HEK293 (cell line): ENCODE measurements at regions not wholly inside any gene's neighbourhood (a gene's known extent, or its start where the extent isn't known, plus 50 kb on each side); places are given as distances from the start of the nearest gene placed in this dataset.

Experiments used
- HOXA7 ChIP-seq: sonication (generic); formaldehyde crosslinking; IDR thresholded peaks from 2 replicates; pipeline ENCODE4 v1.8.1; 2022; ENCODE audit warnings: missing genetic modification reagents, borderline replicate concordance
- IKZF3 ChIP-seq: fragments of 450-650 bp; IDR thresholded peaks from 2 replicates; pipeline ENCODE4 v1.5.0; 2018; ENCODE audit warnings: missing biosample characterization, mild to moderate bottlenecking, missing genetic modification characterization, moderate library complexity
- REPIN1 ChIP-seq: fragments of 450-650 bp; formaldehyde crosslinking; IDR thresholded peaks from 2 replicates; pipeline ENCODE4 v1.5.1; 2017; ENCODE audit warnings: missing biosample characterization, missing genetic modification characterization, low read depth
- SP2 ChIP-seq: fragments of 450-650 bp; formaldehyde crosslinking; IDR thresholded peaks from 2 replicates; pipeline ENCODE4 v1.5.1; 2016; ENCODE audit warnings: missing biosample characterization, missing genetic modification characterization
- ZBTB8A ChIP-seq: fragments of 450-650 bp; formaldehyde crosslinking; IDR thresholded peaks from 2 replicates; pipeline ENCODE4 v1.5.1; 2016; ENCODE audit warnings: missing biosample characterization, missing genetic modification characterization
- ZNF214 ChIP-seq: fragments of 450-650 bp; formaldehyde crosslinking; IDR thresholded peaks from 2 replicates; pipeline ENCODE4 v1.5.1; 2017; ENCODE audit warnings: missing biosample characterization, mild to moderate bottlenecking, missing genetic modification characterization, borderline replicate concordance
- ZNF239 ChIP-seq: fragments of 450-650 bp; formaldehyde crosslinking; IDR thresholded peaks from 2 replicates; pipeline ENCODE4 v1.5.1; 2016; ENCODE audit warnings: missing biosample characterization, missing genetic modification characterization
- ZNF416 ChIP-seq: fragments of 450-650 bp; formaldehyde crosslinking; IDR thresholded peaks from 2 replicates; pipeline ENCODE4 v1.5.1; 2016; ENCODE audit warnings: missing biosample characterization, missing genetic modification characterization
- ZNF585B ChIP-seq: fragments of 450-650 bp; formaldehyde crosslinking; IDR thresholded peaks from 2 replicates; pipeline ENCODE4 v1.5.1; 2016; ENCODE audit warnings: missing biosample characterization, missing genetic modification characterization
- ZNF610 ChIP-seq: fragments of 450-650 bp; formaldehyde crosslinking; IDR thresholded peaks from 2 replicates; pipeline ENCODE4 v1.5.1; 2016; ENCODE audit warnings: missing biosample characterization, missing genetic modification characterization, borderline replicate concordance
- TF ChIP-seq, protein P1 (sequence below): fragments of 450-650 bp; formaldehyde crosslinking; IDR thresholded peaks from 2 replicates; pipeline ENCODE4 v1.5.1; 2016; ENCODE audit warnings: missing biosample characterization, missing genetic modification characterization
- TF ChIP-seq, protein P2 (sequence below): fragments of 450-650 bp; formaldehyde crosslinking; IDR thresholded peaks from 2 replicates; pipeline ENCODE4 v1.5.1; 2016; ENCODE audit warnings: missing biosample characterization, missing genetic modification characterization
- TF ChIP-seq, protein P3 (sequence below): fragments of 450-650 bp; formaldehyde crosslinking; IDR thresholded peaks from 2 replicates; pipeline ENCODE4 v1.5.1; 2017; ENCODE audit warnings: missing biosample characterization, missing genetic modification characterization
- TF ChIP-seq, protein P4 (sequence below): fragments of 450-650 bp; formaldehyde crosslinking; IDR thresholded peaks from 2 replicates; pipeline ENCODE4 v1.5.1; 2016; ENCODE audit warnings: missing biosample characterization, missing genetic modification characterization

DNA sequence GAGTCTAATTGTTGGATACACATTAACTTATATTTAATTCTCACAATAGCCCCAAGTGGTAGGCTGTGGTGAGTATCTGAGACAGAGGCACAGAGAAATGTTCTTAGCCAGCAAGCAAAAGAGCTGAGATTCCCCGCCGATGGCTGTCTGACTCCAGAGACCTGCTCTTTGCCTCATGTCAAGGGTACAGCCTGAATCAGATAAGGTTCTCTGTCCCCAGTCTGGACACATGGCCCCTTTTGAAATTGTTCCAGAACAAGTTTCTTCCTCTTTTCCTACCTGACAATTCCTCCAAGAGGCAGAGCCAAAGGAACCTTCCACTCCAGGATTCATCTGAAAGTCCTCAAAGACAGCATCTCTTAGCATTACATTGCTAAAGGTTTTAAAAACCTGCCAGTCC, 512.9 kb upstream of the TNP1 start:
- no peak for TF ChIP-seq ZNF416 (tag by site-specific recombination)
- TF ChIP-seq, protein P1, sequence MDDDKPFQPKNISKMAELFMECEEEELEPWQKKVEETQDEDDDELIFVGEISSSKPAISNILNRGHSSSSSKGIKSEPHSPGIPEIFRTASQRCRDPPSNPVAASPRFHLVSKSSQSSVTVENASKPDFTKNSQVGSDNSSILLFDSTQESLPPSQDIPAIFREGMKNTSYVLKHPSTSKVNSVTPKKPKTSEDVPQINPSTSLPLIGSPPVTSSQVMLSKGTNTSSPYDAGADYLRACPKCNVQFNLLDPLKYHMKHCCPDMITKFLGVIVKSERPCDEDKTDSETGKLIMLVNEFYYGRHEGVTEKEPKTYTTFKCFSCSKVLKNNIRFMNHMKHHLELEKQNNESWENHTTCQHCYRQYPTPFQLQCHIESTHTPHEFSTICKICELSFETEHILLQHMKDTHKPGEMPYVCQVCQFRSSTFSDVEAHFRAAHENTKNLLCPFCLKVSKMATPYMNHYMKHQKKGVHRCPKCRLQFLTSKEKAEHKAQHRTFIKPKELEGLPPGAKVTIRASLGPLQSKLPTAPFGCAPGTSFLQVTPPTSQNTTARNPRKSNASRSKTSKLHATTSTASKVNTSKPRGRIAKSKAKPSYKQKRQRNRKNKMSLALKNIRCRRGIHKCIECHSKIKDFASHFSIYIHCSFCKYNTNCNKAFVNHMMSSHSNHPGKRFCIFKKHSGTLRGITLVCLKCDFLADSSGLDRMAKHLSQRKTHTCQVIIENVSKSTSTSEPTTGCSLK (tag by site-specific recombination) = no peak
- no peak for TF ChIP-seq ZNF610 (tag by site-specific recombination)
- no peak for TF ChIP-seq REPIN1
- no peak for TF ChIP-seq SP2
- no peak for TF ChIP-seq ZBTB8A (tag by site-specific recombination)
- no peak for TF ChIP-seq HOXA7 (CRISPR knock-in tag)
- no peak for TF ChIP-seq IKZF3 (tag by site-specific recombination)
- TF ChIP-seq, protein P2, sequence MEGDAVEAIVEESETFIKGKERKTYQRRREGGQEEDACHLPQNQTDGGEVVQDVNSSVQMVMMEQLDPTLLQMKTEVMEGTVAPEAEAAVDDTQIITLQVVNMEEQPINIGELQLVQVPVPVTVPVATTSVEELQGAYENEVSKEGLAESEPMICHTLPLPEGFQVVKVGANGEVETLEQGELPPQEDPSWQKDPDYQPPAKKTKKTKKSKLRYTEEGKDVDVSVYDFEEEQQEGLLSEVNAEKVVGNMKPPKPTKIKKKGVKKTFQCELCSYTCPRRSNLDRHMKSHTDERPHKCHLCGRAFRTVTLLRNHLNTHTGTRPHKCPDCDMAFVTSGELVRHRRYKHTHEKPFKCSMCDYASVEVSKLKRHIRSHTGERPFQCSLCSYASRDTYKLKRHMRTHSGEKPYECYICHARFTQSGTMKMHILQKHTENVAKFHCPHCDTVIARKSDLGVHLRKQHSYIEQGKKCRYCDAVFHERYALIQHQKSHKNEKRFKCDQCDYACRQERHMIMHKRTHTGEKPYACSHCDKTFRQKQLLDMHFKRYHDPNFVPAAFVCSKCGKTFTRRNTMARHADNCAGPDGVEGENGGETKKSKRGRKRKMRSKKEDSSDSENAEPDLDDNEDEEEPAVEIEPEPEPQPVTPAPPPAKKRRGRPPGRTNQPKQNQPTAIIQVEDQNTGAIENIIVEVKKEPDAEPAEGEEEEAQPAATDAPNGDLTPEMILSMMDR (tag by site-specific recombination) = no peak
- TF ChIP-seq, protein P3, sequence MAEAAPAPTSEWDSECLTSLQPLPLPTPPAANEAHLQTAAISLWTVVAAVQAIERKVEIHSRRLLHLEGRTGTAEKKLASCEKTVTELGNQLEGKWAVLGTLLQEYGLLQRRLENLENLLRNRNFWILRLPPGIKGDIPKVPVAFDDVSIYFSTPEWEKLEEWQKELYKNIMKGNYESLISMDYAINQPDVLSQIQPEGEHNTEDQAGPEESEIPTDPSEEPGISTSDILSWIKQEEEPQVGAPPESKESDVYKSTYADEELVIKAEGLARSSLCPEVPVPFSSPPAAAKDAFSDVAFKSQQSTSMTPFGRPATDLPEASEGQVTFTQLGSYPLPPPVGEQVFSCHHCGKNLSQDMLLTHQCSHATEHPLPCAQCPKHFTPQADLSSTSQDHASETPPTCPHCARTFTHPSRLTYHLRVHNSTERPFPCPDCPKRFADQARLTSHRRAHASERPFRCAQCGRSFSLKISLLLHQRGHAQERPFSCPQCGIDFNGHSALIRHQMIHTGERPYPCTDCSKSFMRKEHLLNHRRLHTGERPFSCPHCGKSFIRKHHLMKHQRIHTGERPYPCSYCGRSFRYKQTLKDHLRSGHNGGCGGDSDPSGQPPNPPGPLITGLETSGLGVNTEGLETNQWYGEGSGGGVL (tag by site-specific recombination) = no peak
- TF ChIP-seq ZNF239 (tag by site-specific recombination) = no peak
- no peak for TF ChIP-seq ZNF214 (tag by site-specific recombination)
- no peak for TF ChIP-seq ZNF585B (tag by site-specific recombination)
- TF ChIP-seq, protein P4, sequence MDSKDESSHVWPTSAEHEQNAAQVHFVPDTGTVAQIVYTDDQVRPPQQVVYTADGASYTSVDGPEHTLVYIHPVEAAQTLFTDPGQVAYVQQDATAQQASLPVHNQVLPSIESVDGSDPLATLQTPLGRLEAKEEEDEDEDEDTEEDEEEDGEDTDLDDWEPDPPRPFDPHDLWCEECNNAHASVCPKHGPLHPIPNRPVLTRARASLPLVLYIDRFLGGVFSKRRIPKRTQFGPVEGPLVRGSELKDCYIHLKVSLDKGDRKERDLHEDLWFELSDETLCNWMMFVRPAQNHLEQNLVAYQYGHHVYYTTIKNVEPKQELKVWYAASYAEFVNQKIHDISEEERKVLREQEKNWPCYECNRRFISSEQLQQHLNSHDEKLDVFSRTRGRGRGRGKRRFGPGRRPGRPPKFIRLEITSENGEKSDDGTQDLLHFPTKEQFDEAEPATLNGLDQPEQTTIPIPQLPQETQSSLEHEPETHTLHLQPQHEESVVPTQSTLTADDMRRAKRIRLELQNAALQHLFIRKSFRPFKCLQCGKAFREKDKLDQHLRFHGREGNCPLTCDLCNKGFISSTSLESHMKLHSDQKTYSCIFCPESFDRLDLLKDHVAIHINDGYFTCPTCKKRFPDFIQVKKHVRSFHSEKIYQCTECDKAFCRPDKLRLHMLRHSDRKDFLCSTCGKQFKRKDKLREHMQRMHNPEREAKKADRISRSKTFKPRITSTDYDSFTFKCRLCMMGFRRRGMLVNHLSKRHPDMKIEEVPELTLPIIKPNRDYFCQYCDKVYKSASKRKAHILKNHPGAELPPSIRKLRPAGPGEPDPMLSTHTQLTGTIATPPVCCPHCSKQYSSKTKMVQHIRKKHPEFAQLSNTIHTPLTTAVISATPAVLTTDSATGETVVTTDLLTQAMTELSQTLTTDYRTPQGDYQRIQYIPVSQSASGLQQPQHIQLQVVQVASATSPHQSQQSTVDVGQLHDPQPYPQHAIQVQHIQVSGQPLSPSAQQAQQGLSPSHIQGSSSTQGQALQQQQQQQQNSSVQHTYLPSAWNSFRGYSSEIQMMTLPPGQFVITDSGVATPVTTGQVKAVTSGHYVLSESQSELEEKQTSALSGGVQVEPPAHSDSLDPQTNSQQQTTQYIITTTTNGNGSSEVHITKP = no peak
